ENCODE measurements at regions not wholly inside any gene's neighbourhood (a gene's known extent, or its start where the extent isn't known, plus 50 kb on each side); places are given as distances from the start of the nearest gene placed in this dataset.

- TF ChIP-seq YY1 (IDR thresholded peaks at IDR 0.05; ENCODE audit: borderline replicate concordance in 1 of 3, control insufficient read depth in 1 of 3, extremely low read depth in 1 of 3, insufficient read depth in 3 of 3, insufficient read length in 1 of 3, insufficient replicate concordance in 2 of 3, low read depth in 1 of 3, low read length in 2 of 3) (no peak), PBX2 (CRISPR knock-in tag; IDR thresholded peaks at IDR 0.05; ENCODE audit: low read depth) (no peak), PBX2 (tag; conservative IDR thresholded peaks at IDR 0.05; ENCODE audit: low read depth) (no peak), PML (IDR thresholded peaks at IDR 0.05; ENCODE audit: low read length) (no peak), CTCF (IDR thresholded peaks at IDR 0.05 in 2 of 3, conservative IDR thresholded peaks at IDR 0.05 in 1 of 3; ENCODE audit: insufficient read depth in 2 of 3, low read depth in 1 of 3, low read length in 3 of 3) (no peak), NFYB (IDR thresholded peaks at IDR 0.05; ENCODE audit: extremely low read depth, insufficient read length) (no peak), EZH2 (IDR thresholded peaks at IDR 0.05; ENCODE audit: borderline replicate concordance, low read depth, low read length) (no peak), ZNF639 (CRISPR knock-in tag; conservative IDR thresholded peaks at IDR 0.05 in 1 of 2, IDR thresholded peaks at IDR 0.05 in 1 of 2) (no peak), FOXK2 (conservative IDR thresholded peaks at IDR 0.05 in 1 of 2, IDR thresholded peaks at IDR 0.05 in 1 of 2; ENCODE audit: low read depth in 2 of 2) (no peak), FOS (IDR thresholded peaks at IDR 0.05; ENCODE audit: extremely low read depth, insufficient read length) (no peak), ZNF274 (IDR thresholded peaks at IDR 0.05; ENCODE audit: borderline replicate concordance, low read depth, low read length) (no peak), TEAD4 (IDR thresholded peaks at IDR 0.05; ENCODE audit: low read length) (no peak), TEAD4 (CRISPR knock-in tag; IDR thresholded peaks at IDR 0.05; ENCODE audit: borderline replicate concordance) (no peak), SRSF1 (IDR thresholded peaks at IDR 0.05; ENCODE audit: low read depth, low read length) (no peak), SAFB2 (IDR thresholded peaks at IDR 0.05; ENCODE audit: borderline replicate concordance, low read depth, low read length, severe bottlenecking) (no peak), NONO (IDR thresholded peaks at IDR 0.05; ENCODE audit: low read depth in 2 of 2, low read length in 1 of 2) (no peak)
These were observed 984.1 kb downstream of the TLE4 start for GRCh38 chr9:80555782-80556325.
